ENCODE measurements at regions not wholly inside any gene's neighbourhood (a gene's known extent, or its start where the extent isn't known, plus 50 kb on each side); places are given as distances from the start of the nearest gene placed in this dataset.

- H3K4me3 ChIP-seq = no peak overlapping the region
- DNase-seq = no peak
- no peaks in the 10 kb centered on the region for H3K27me3 ChIP-seq
- no peaks in the 10 kb centered on the region for H3K36me3 ChIP-seq
- TF ChIP-seq POLR2A (IDR thresholded peaks at IDR 0.05) = no peak
- TF ChIP-seq, protein P1, sequence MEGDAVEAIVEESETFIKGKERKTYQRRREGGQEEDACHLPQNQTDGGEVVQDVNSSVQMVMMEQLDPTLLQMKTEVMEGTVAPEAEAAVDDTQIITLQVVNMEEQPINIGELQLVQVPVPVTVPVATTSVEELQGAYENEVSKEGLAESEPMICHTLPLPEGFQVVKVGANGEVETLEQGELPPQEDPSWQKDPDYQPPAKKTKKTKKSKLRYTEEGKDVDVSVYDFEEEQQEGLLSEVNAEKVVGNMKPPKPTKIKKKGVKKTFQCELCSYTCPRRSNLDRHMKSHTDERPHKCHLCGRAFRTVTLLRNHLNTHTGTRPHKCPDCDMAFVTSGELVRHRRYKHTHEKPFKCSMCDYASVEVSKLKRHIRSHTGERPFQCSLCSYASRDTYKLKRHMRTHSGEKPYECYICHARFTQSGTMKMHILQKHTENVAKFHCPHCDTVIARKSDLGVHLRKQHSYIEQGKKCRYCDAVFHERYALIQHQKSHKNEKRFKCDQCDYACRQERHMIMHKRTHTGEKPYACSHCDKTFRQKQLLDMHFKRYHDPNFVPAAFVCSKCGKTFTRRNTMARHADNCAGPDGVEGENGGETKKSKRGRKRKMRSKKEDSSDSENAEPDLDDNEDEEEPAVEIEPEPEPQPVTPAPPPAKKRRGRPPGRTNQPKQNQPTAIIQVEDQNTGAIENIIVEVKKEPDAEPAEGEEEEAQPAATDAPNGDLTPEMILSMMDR (IDR thresholded peaks at IDR 0.05) = no peak
- H3K9me3 ChIP-seq = no peaks in the 10 kb centered on the region
- intact Hi-C loops (cut with DNase I; ENCODE audit: low total_unique reads) = no loop called here
- no peaks in the 10 kb centered on the region for H3K4me1 ChIP-seq
- no peak overlapping the region for H3K27ac ChIP-seq
These were observed 201.6 kb downstream of the HNRNPD start for GRCh38 chr4:82172186-82172585.

DNA sequence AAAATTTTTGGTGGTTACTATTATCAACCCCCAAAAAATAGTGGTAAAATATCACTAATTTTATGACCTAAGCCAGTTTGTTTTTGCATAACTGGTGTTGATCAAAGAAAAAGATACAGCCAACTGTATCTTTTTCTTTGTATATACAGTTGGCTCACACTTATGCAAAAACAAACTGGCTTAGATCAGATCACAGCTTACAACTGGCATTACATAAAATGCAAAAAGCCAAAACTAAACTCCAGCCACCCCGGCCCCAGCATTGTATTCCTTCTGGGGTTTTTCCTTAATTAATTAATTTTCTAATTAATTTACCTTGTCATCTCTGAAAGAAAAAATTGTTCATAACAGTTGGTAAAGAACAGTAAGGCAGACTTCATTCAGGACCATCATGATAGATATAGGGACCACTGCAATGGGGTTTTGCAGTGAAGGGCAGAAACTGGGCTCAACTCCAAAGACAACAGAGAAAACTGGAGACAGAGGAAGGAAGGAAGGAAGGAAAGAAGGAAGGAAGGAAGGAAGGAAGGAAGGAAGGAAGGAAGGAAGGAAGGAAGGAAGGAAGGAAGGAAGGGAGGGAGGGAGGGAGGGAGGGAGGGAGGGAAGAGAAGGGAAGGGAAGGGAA lies 202.1 kb downstream of the HNRNPD start:
- no peaks in the 10 kb centered on the region for H3K36me3 ChIP-seq
- TF ChIP-seq POLR2A (IDR thresholded peaks at IDR 0.05) = no peak
- TF ChIP-seq, protein P1 (IDR thresholded peaks at IDR 0.05) = no peak
- no peak overlapping the region for H3K27ac ChIP-seq
- H3K9me3 ChIP-seq = no peaks in the 10 kb centered on the region
- no peaks in the 10 kb centered on the region for H3K4me1 ChIP-seq
- intact Hi-C loops (cut with DNase I; ENCODE audit: low total_unique reads) = no loop called here
- no peak overlapping the region for H3K4me3 ChIP-seq
- DNase-seq = no peak
- no peaks in the 10 kb centered on the region for H3K27me3 ChIP-seq

DNA sequence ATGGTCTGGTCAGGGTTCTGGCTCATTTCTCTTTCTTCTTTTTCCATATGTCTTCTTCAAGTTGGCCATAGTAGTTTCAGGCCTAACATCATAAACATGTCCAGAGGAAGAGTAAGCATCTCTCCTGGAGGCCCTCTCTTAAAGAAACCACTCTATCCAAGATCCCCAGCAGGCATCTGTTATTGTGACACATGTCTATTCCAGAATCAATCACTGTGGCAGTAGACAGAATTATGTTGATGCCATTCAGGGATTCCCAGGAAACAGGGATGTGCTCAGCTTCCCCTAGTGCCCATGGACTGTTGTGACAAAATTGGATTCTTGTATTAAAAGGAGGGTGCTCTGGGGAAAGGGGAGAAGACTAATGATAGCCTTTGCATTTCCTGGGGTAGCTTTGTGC lies 224.0 kb downstream of the HNRNPD start:
- DNase-seq = no peak
- no peaks in the 10 kb centered on the region for H3K36me3 ChIP-seq
- H3K27me3 ChIP-seq = no peaks in the 10 kb centered on the region
- no peak overlapping the region for H3K4me3 ChIP-seq
- no peak for TF ChIP-seq POLR2A (IDR thresholded peaks at IDR 0.05)
- TF ChIP-seq, protein P1 (IDR thresholded peaks at IDR 0.05) = no peak
- intact Hi-C loops (cut with DNase I; ENCODE audit: low total_unique reads) = no loop called here
- H3K9me3 ChIP-seq = no peaks in the 10 kb centered on the region
- H3K4me1 ChIP-seq = no peaks in the 10 kb centered on the region
- no peak overlapping the region for H3K27ac ChIP-seq

GRCh38 chr4:82145850-82146249 lies 227.9 kb downstream of the HNRNPD start:
- Histone ChIP-seq H3K9me3 (no peaks in the 10 kb centered on the region), H3K4me3 (no peak overlapping the region), H3K4me1 (no peaks in the 10 kb centered on the region), H3K36me3 (no peaks in the 10 kb centered on the region), H3K27ac (no peak overlapping the region), H3K27me3 (no peaks in the 10 kb centered on the region)
- TF ChIP-seq POLR2A (IDR thresholded peaks at IDR 0.05) = no peak
- TF ChIP-seq, protein P1 (IDR thresholded peaks at IDR 0.05) = no peak
- intact Hi-C loops (cut with DNase I; ENCODE audit: low total_unique reads) = no loop called here
- DNase-seq = no peak

GRCh38 chr4:82140422-82140821 lies 233.4 kb downstream of the HNRNPD start:
- Histone ChIP-seq H3K4me1 (no peaks in the 10 kb centered on the region), H3K4me3 (no peak overlapping the region), H3K36me3 (no peaks in the 10 kb centered on the region), H3K27me3 (no peaks in the 10 kb centered on the region), H3K27ac (no peak overlapping the region), H3K9me3 (no peaks in the 10 kb centered on the region)
- DNase-seq = no peak
- TF ChIP-seq, protein P1 (IDR thresholded peaks at IDR 0.05) = no peak
- no peak for TF ChIP-seq POLR2A (IDR thresholded peaks at IDR 0.05)
- intact Hi-C loops (cut with DNase I; ENCODE audit: low total_unique reads) = no loop called here
